NT2/D1 (cell line): ENCODE measurements at regions not wholly inside any gene's neighbourhood (a gene's known extent, or its start where the extent isn't known, plus 50 kb on each side); places are given as distances from the start of the nearest gene placed in this dataset.

Experiments used
- SUZ12 ChIP-seq: IDR thresholded peaks from 2 replicates; pipeline ENCODE4 v1.6.1; 2011; ENCODE audit not compliant: insufficient read length, insufficient read depth; ENCODE audit errors: extremely low read depth
- ZNF274 ChIP-seq: IDR thresholded peaks from 2 replicates; pipeline ENCODE4 v1.6.1; 2011; ENCODE audit warnings: mild to moderate bottlenecking, low read depth, low read length

GRCh38 chr12:94783862-94784261 lies 133.5 kb upstream of the TMCC3 start:
- no peak for TF ChIP-seq SUZ12
- no peak for TF ChIP-seq ZNF274
